HTR-8/SVneo (cell line): ENCODE measurements at regions not wholly inside any gene's neighbourhood (a gene's known extent, or its start where the extent isn't known, plus 50 kb on each side); places are given as distances from the start of the nearest gene placed in this dataset.

Source experiments
- DNase-seq: peaks from one replicate; pipeline ENCODE4 v3.0.0; 2011; ENCODE audit warnings: low spot score, mixed read lengths; ENCODE audit not compliant: insufficient read length
- FAIRE-seq: peaks from 2 replicates; lab custom pipeline; 2011; peaks lifted over from hg19 to GRCh38; lab: Jason Lieb, UNC

- FAIRE-seq (no peak), DNase-seq (no peak)
Observed at GRCh38 chr1:96361961-96362360, 359.6 kb upstream of the PTBP2 start.

- FAIRE-seq (peak; percentile 64), DNase-seq (peak; percentile 64)
Observed at GRCh38 chr1:96362623-96363022, 359.0 kb upstream of the PTBP2 start.

DNA sequence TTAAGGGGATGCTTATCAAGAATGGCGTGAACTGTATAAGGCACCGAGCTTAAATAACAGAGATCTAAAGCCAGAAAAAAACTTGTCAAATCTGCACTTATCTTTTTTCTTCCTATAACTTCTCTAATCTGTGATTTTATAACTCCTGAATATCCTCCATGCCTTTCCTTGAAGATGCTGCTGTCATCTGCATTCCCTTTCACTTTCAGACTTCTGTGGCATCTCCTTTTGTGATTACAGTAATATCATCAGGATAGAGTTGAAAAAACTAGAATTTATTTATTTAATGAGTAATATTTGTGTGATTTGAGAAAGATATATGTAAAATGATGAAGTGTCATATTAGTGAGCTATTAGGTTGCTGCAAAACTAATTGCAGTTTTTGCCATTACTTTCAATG is 357.8 kb upstream of the PTBP2 start:
- DNase-seq (no peak), FAIRE-seq (no peak)

DNA sequence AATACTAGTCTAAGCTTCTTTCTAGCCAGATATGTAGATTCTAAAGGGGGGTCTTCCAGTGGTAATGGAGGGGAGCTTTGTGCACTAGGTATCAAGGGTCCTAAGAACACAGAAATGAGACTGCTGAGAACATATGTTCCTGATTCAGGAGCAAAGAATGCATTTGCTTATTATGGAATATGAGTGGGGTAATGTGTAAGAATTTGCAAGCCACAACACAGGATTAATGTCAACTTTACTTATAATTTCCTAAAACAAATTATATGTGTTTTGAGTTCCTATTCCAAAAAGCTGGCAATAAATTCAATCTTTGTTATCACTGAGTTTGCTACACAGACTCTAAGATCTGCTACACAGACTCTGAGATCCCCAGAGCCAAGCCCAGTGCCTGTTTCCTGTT is 357.0 kb upstream of the PTBP2 start:
- DNase-seq (no peak), FAIRE-seq (no peak)

DNA sequence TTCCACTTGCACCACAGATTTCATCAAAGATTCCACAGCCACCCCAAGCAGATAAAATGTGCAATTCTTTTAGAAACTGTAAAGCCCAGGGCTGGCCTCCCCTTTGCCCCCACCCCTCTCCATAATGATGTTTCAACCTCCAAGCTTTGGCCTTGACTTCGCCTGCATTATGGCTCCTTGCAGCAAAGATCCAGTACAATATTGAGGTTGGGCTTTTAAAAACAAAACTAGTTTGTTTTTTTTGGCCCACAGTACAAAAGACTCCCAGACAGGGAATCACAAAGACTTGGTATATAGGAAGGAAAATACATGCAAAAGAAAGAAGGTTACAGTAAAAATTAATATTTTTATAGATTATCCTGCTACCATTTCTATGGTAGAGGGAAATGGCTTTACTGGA is 356.5 kb upstream of the PTBP2 start:
- DNase-seq (no peak), FAIRE-seq (no peak)

GRCh38 chr1:96365596-96366390 is 355.8 kb upstream of the PTBP2 start:
- FAIRE-seq (peak; percentile 9), DNase-seq (no peak)

- DNase-seq (no peak), FAIRE-seq (no peak)
Observed at GRCh38 chr1:96366516-96366915, 355.1 kb upstream of the PTBP2 start.

DNA sequence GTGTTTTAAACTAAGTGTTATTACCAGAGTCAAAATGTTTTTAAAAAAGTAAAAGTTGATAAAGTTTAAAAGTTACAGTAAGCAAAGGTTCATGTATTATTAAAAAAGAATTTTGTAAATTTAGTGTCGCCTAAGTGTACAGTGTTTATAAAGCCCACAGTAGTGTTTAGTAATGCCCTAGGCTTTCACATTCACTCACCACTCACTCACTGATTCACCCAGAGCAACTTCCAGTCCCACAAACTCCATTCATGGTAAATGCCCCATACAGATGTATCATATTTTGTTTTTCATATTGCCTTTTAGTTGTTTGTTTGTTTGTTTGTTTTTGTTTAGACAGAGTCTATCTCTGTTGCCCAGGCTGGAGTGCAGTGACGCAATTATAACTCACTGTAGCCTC is 353.8 kb upstream of the PTBP2 start:
- FAIRE-seq (no peak), DNase-seq (no peak)

DNA sequence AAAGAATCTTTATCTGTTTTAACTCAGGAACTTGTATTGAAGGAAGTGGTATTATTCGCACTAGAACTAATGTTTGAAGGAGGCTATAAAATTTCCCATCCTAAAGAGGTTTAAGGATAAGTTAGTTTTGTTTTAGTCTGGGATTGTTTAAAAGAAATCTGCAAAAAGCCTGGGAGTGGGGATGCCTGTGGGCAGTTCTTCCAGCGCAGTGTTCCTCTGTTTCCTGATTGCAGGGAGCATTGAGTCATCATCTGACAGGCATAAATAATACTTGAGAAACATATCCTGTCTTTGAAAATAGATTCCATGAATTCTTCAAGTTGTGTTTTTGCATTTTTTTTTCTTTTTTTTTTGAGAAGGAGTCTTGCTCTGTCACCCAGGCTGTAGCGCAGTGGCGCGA is 350.8 kb upstream of the PTBP2 start:
- no peak for FAIRE-seq
- DNase-seq, result peak; percentile 52

GRCh38 chr1:96372881-96373280 is 348.7 kb upstream of the PTBP2 start:
- DNase-seq (no peak), FAIRE-seq (no peak)

- no peak for FAIRE-seq
- no peak for DNase-seq
Observed at GRCh38 chr1:96374076-96374762, 347.4 kb upstream of the PTBP2 start.

- no peak for FAIRE-seq
- DNase-seq, result no peak
Observed at GRCh38 chr1:96376846-96377245, 344.7 kb upstream of the PTBP2 start.

GRCh38 chr1:96384611-96385010 is 337.0 kb upstream of the PTBP2 start:
- no peak for DNase-seq
- no peak for FAIRE-seq

DNA sequence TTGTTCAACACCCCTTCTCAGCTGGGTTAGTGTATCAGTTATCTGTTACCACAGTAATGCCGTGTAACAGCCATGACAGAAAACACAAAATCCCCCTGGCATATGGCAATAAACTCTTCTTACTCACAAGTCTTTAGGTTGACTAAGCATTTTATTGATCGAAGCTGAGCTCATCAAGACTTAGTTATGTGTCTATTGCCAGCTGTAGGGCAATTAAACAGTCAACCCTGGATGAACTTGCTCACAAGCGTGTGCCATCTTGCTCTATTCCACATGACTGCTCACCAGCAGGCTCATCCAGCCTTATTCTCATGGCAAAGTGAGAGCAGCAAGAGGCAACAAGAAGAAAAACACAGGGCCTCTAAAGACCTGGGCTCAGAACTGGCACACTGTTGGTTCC is 333.8 kb upstream of the PTBP2 start:
- DNase-seq (no peak), FAIRE-seq (no peak)

- DNase-seq (peak; percentile 17), FAIRE-seq (no peak)
Observed at GRCh38 chr1:96388421-96389310, 332.9 kb upstream of the PTBP2 start.

- DNase-seq (no peak), FAIRE-seq (no peak)
Observed at GRCh38 chr1:96400089-96400488, 321.5 kb upstream of the PTBP2 start.

DNA sequence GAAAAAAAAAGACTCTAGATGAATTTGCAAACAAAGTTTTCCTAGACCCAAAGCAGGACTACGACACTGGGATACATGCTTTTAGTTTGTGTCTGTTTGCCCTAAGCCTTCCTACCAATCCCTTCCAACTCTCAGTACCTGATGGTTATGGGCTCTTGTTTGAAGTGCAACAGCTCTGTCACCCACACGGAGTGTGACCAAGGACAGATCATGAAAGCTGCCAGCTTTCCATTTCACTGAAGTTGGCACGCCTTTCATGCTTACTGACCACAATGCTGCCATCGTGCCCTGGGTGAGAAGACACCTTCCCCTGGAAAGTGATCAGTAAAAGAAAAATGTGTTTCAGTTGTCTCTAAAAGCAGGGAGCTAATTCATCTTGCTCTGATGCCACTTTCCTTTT is 312.5 kb upstream of the PTBP2 start:
- DNase-seq, result no peak
- FAIRE-seq, result no peak

- FAIRE-seq (no peak), DNase-seq (no peak)
Observed at GRCh38 chr1:96409689-96410088, 311.9 kb upstream of the PTBP2 start.

DNA sequence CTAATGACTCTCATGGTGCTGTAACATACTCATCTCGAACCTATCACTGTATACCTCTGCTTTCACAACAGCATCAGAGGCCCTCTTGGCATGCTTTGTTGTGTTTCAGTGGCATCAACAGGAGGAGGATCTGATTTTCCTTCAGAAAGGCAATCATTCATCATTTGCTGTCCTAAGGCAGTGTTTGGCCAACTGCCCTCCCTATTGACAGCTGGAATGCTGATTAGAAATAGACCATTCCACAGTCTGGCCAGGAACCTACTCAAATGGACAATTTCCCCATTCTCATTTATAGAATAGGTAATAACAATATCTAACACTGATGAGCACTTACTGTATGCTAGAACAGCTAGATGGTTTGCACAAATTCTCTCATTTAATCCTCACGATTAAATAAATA is 310.6 kb upstream of the PTBP2 start:
- FAIRE-seq (no peak), DNase-seq (no peak)

- no peak for FAIRE-seq
- no peak for DNase-seq
Observed at GRCh38 chr1:96414598-96414997, 307.0 kb upstream of the PTBP2 start.

DNA sequence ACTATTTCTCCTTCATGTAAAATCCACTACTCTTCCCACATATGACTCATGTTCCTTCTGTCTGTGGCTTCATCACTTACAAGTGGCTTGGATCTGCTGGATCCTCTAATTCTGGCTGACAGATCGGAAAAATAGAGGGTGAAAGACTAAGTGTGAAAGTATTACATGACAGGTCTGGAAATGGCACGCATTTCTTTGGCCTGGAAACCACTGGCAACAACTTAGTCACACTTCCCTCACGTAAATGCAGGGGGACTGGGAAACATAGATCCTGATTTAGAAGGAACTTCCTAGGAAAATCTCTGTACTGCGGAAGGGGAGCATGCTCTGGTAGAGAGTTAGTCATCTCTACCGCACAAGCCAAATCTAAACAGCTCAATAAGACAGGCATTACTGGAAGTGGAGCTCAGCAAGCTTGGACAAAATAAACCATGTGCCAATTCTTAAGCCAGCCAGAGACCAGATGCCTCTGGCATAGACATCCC is 305.4 kb upstream of the PTBP2 start:
- DNase-seq (peak; percentile 51), FAIRE-seq (peak; percentile 76)
